HG03521 (cell line): ENCODE measurements at regions not wholly inside any gene's neighbourhood (a gene's known extent, or its start where the extent isn't known, plus 50 kb on each side); places are given as distances from the start of the nearest gene placed in this dataset.
"Not testable (repeated sequence)": the region's sequence is repeated elsewhere in the genome, so short reads cannot be mapped to it uniquely, and the experiment has no call there.

Experiments
- ATAC-seq: cut with Tn5 transposase; IDR thresholded peaks from one replicate; pipeline ENCODE4 v1.9.1; 2021; ENCODE audit warnings: mild to moderate bottlenecking, moderate library complexity; ENCODE audit not compliant: unreplicated experiment

DNA sequence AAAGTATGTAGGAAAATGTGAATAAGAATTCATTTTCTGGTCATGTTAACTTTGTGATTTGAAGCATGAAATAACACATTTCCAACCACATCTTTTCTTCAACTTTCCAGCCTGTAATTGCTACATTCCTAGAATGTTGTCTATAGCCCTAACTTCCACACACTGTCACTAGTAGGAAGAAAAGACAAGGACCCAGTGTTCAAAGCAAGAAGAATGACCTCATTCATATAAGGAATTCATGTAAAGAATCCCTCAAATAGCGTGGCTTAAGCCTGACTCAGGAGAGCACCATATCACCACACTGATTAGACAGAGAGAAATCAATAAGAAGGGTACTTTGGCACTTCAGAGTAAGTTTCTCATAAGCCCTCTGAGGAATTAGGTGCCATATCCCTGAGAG lies 318.7 kb upstream of the CHRM2 start:
- ATAC-seq: no peak

DNA sequence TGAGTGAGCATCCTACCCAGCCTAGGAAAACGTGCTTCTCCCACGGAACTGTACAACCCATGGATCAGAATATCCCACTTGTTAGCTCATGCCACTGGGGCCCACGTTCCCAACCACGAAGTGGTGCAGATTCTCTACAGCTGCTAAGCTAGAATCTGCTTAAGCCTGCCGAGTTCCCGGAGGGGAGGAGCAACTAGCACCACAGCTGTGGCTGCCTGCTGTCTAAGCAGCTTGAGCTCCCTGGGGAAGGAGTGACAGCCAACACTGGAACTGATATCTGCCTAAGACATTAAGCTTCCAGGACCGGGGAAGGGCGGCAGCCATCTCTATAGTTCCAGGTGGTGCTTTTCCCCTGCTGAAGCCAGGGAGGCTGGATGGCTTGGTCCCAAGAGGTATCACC lies 334.7 kb upstream of the CHRM2 start:
- no peak for ATAC-seq

DNA sequence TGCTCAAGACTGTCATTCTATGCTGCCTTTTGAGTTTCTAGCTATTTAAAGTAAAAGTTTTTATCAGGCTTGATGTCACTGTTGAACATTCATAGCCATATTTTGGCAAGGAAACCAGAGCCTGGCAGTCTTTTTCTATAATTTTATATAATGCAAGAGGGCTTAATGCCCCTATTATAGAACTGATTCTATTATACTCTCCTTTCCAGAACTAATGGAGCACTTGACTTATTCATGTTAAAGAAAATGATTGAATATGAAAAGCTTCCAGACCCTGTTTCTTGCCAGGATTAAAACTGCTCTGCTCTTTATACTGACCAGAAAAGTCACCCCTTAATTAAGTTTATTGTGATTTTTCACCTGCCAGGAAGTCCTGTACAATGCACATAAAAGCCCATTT lies 337.6 kb upstream of the CHRM2 start:
- ATAC-seq: no peak

DNA sequence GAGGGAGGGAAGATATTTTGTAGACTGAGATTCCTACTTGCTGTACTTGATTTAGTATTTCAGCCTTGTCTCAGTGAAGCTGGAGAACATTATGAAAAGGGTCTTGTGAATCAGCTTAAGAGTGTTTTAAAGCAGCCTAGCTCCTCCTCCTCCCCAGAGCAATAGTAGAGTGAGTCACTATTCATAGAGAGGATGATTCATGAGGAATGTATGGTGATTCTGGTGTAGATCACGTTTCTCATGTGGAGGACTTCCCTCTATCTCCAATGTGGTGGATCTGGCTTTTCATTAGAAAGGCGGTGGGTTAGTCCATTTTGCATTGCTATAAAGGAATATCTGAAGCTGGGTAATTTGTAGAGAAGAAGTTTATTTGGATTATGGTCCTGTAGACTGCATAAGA lies 340.1 kb upstream of the CHRM2 start:
- no peak for ATAC-seq

DNA sequence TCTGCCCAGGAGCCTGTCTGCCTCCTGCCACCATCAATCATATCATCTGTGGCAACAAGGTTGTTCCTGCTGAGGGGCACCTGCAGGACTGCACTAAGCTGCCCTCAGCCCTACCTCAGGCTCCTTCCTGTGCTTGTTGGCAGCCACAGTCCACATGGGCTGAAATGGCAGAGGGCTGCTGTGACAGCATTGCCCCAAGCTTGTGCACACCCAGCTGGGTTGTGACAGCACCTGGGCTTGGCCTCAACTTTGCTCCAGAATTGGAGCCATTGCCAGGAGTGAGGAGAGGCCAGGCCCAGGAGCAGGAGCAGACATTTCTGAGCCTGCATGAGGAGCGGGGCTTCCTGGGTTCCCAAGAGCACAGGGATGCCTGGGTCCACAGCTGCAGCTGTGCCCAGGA lies 340.9 kb upstream of the CHRM2 start:
- ATAC-seq: no peak

DNA sequence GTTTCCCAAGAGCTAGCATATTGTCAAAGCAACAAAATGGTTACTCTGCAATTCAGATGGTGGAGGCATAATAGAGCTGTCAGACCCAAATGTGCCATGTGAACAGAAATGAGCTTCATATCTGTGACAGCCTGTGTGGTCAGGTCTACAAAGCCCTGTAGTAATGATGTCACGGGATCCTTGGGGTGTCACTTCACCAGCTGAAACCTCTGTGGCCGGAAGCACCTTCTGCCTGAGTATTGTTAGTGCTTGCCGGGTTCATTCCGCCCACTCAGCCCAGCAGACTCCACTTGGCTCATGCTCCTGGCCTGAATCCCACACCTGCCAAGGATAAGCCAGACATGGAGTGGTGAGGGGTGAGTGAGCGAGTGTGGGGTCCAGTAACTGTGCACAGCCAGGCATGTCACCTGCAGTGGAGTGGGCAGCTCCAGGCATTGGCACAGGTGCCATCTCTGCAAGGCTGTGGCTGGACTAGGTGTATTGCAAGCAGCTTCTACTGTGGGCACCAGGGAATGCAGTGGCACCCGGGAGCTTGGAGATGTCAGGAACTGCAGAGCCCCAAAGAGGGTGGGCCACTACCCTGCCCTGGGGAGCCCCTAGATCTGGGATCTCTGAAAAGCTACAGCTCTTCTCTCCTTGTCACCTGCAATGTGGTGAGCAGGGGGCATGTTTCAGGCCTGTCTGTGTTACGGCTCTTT lies 341.9 kb upstream of the CHRM2 start:
- no peak for ATAC-seq

DNA sequence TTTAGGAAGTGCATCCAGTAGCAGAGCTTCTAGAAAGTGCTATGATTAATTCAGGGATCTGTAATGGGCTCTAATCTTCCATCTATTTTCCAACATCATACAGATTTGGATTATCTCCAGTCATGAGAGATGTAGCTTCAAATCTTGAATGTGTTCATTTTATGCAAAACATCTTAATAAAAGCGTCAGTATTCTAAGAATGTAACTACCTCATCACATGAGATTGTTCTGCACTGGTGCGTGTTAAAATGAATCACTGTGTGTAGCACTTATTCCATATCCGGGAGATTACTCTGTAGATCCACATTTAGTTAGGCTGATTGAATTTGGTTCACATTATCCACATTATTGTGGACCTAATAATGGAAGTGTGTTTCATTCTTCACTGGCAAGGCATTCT lies 344.9 kb upstream of the CHRM2 start:
- ATAC-seq: no peak

DNA sequence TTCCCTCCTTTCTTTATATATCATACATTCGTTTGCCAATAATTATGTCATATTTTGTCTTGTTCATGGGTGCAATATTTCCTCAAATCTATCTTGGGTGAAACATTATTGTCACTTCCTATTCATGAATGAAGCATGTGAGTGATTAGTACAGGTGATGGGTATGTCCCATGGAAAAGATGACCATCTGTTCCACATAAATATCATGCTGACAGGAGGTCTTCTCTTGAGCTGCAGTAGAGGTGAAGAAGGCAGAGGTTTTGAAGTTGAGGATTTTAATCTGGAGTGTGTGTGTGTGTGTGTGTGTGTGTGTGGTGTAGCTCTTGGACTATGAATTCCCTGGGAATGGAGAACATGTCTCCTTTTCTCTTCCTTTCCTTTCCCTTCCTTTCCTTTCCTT lies 350.5 kb upstream of the CHRM2 start:
- no peak for ATAC-seq

DNA sequence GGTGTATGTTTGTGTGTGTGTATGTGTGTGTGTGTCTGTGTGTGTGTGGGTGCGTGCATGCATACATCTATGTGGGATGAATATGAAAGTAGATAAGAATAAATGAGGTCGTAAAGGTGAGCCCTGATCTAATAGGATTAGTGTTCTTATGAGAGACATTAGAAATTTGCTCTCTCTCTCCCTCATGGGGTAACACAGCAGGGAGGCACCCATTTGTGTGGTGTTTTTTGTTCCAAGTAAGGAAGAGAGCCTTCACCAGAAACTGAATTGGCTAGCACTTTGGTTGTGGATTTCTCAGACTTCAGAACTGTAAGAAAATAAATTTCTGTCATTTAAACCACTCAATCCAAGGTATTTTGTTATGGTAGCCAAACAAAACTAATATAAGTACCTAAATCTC lies 353.7 kb upstream of the CHRM2 start:
- no peak for ATAC-seq

DNA sequence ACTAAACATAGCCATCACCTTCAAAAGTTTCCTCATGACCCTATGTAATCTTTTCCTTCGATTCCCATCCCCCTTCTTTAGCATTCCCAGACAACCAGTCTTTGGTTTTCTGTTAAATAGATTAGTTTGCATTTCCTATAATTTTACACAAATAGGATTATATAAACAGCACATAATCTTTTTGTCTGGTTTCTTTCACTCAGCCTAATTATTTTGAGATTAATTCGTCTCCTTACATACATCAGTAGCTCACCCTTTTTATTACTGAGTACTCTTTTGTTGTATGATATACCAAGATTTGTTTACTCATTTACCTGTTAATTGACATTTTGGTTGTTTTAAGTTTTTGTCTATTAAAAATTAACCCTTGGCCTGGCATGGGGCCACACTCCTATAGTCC lies 354.7 kb upstream of the CHRM2 start:
- ATAC-seq: no peak

DNA sequence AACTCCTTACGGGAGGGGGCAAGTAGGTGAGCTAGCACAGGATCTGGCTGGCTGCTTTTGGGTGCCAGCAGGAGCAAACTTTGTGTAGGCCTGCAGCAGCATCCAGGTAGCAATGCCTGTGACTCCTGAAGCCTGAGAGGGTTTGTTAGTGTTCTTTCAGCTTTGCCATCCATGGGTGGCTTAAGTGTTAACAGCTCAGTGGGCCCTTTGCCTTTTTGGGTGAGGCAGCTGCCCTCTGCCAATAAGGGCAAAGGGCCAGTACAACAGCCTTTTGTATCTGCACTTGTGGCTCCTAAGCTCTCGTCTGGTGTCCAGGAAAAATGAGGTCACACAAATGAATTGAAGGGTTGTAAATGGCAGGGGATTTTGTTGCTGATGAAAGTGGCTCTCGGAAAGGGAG lies 359.0 kb upstream of the CHRM2 start:
- ATAC-seq: no peak

DNA sequence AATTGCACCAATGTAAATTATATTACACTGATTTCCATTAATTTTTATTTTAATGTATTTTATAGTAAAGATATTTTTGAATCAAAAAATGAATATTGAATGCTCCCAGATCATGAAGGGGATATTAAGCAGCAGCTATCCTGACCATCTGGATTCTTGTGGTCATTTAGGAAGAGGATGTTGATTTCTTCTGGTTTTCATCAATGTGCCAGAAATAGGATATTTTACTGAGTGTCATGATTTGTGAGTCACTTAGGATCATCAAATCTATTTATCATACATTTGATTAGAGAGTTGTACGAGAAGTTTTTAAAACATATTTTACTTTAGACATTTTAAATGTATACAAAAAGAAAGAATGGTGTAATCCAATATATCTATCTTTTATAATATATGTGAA lies 366.3 kb upstream of the CHRM2 start:
- no peak for ATAC-seq

DNA sequence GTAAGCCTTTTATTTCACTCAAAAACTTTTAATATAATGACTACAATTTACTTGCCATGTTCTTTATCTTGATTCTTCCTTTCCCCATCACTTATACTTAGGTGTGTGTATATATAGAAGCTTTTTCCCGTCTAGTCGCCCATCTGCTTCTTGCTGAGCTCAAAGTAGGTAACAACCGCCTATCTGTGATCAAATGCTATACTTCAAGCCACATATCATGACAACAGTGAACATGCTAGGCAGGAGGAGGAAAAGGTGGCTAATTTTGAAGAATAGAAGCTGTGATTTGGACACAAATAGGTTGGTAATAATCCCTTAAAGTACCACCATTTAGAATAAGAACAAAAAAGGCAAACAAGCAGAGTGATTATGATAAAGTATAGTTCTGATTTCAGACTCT lies 367.3 kb upstream of the CHRM2 start:
- no peak for ATAC-seq

DNA sequence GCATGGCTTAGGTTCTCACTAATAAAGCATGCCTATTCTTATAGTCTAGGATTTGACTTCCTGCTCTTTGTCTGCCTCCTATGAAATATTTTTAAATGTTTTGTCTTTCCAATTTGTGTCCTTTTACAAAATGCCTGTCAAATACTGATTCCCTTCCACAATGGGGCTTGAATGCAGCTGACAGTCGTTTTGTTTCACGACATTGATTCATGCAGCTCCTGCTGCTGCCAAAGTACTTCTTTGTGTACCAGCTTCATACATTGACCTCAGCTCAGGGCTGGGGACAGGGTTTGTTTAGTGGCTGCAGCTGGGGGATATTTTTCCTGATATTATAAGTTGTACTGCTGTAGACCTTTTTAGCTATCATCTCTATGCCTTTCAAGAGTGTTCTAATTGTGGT lies 371.9 kb upstream of the CHRM2 start:
- ATAC-seq: no peak

DNA sequence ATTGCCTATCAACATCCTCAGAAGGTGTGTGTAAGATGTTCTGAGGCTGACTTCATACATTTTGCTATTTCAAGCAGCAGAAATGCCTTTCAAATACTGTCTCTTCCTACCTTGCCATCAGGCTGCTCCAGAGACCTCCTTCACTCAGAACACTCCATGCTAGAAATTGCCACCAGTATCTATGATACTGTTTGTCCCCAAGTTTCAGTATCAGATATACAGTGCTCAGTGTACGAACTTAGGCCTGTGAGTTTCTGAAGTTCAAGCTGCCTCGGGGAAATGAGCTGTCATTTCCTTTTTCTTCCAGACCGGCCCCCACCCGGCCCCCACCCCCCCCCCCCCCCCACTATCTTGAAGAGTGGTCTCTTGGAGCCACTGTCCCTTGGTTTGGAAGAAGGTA lies 373.4 kb upstream of the CHRM2 start:
- ATAC-seq: no peak

DNA sequence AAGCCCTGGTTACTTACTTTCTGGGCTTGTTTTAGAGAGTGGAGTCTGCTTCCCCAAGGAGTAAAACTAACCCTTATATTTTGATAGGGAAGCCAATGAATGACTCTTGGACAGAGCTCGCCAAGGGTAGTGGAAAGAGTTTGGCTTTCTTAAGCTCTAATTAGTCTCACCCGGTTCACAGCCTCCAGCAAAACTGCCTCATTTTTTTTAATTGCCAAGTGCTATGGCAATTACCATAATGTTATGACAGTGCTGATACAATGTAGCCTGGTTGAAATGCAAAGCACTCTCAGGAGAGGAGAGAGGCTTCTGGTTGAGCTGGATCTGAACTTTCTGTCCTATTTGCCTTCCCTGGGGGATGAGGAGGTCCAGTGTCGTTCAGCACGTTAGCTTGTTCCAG lies 376.1 kb upstream of the CHRM2 start:
- no peak for ATAC-seq

DNA sequence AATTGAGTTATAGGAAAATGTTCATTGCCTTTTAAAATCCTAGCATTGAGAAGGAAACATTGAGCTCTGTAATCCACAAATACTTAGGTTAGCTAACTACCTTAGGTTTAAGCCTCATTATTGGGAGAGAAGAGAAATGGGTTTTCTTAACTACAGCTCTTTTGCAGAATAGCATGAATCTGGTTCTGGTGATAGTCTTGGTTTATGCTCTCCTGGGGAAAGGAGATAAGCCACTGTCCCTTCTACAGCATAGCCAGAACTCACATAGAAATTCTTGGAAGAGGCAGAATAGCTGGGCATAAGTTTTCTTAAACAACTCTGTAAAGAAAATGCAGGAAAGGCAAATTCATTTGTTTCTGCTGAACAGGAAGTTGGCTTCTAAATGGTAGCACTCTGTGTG lies 378.6 kb upstream of the CHRM2 start:
- ATAC-seq: no peak

DNA sequence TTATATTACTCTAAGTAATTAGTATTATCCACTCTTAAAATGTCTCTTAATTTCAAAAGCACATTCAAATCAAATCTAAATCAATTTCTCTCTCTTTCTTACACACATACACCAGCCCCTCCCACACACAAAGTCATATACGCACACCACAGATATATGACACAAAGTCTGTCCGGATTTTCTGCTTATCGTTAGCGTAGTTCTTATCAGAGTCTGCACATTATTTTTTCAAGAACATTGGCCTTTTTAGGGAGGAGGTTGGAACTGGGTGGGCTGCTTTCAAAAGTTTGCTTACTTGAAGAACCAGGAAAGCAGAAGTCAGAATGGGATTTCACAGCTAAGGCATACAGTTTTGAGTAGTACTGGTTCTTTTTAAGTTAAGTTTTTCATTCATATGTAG lies 387.6 kb upstream of the CHRM2 start:
- ATAC-seq: no peak

DNA sequence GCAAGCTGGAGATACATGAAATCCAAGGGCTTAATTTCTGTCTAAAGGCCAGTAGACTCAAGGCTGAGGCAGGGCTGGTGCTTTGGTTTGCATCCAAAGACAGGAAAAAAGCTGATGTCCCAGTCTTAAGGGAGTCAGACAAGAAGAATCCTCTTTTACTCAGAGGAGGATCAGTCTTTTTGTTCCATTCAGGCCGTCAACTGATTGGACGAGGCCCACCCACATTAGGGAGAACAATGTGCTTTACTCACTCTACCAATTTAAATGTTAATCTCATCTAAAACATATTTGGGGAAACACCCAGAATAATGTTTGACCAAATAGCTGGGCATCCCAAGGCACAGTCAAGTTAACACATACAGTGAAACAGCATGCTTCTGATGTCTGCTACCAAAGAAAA lies 388.5 kb upstream of the CHRM2 start:
- no peak for ATAC-seq

DNA sequence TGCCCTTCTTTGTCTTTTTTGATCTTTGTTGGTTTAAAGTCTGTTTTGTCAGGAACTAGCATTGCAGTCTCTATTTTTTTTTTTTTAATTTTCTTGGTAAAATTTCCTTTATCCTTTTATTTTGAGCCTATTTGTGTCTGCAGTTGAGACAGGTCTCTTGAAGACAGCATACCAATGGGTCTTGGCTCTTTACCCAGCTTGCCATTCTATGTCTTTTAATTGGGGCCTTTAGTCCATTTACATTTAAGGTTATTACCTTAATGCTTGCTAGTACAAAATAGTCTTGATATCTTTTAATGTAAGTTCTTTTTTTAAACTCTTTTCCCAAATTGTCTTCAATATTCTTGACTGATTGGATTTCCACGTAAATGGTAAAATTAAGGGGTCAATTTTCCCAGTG lies 398.3 kb upstream of the CHRM2 start:
- no peak for ATAC-seq

DNA sequence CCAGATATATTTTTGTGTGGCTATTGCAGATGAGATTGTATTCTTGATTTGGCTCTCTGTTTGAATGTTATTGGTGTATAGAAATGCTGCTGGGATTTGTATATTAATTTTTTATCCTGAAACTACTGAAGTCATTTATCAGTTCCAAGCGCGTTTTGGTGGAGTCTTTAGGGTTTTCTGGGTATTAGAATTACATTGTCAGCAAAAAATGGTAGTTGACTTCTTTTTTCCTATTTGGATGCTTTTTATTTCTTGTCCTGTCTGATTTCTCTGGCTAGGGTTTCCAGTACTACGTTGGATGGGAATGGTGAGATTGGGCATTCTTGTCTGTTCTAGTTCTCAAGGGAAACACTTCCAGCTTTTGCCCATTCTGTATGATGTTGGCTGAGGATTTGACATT lies 415.5 kb upstream of the CHRM2 start:
- ATAC-seq: no peak

DNA sequence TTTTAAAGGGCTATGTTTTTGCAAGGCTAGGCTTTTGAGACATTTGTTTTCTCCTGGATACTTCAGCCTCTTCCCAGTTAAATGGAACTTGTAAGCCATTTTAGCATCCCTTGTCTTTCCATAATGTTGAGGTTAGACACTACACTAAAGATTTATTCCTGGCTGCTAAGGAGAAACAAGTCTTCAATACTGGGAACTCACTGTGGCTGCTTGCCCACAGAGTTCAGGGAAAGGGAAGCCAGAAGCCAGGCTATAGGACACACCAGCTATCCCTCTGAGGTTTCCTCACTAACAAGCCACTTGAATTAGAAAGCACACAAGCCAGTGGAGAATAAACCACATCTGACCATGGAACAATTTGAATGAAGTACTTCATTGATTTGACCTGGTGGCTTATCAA lies 421.7 kb upstream of the CHRM2 start:
- no peak for ATAC-seq

DNA sequence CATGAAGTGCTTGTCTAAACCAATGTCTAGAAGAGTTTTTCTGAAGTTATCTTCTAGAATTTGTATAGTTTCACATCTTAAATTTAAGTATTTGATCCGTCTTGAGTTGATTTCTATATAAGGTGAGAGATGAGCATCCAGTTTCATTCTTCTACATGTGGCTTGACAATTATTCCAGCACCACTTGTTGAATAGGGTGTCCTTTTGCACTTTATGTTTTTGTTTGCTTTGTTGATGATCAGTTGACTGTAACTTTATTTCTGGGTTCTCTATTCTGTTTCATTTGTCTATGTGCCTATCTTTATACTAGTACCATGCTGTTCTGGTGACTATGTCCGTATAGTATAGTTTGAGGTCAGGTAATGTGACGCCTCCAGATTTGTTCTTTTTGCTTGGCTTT lies 426.6 kb upstream of the CHRM2 start:
- no peak for ATAC-seq

DNA sequence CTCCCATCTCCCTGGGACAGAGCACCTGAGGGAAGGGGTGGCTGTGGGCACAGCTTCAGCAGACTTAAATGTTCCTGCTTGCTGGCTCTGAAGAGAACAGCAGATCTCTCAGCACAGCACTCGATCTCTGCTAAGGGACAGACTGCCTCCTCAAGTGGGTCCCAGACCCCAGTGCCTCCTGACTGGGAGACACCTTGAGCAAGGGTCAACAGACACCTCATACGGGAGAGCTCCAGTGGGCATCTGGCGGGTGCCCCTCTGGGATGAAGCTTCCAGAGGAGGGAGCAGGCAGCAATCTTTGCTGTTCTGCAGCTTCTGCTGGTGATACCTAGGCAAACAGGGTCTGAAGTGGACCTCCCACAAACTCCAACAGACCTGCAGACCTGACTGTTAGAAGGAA lies 436.7 kb upstream of the CHRM2 start:
- ATAC-seq: not testable (repeated sequence)
